NCI-H526 (cell line): ENCODE measurements at regions not wholly inside any gene's neighbourhood (a gene's known extent, or its start where the extent isn't known, plus 50 kb on each side); places are given as distances from the start of the nearest gene placed in this dataset.

Source experiments
- DNase-seq, 2 experiments: peaks; one replicate each; lab custom pipeline; 2025; lab: John Stamatoyannopoulos, UW

DNA sequence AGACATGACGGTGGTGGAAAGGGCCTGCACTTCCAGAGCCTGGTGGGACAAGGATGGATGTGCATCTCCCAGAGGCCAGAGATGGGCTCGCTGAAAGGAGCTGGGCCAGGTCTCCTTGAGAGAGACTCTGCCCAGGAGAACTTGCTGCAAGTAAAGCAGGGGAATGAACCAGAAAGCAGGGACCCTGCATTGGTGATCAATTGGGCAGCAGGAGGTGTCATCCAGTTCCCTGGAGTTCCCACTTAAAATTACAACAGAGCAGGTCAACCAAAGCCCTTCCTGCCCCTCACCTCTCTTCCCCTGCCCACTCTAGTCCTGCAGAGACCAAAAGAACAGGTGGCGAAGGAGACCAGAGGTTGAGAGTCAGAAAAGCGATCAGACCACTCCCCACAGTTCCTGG, 69.7 kb upstream of the CAB39 start:
- no peak for DNase-seq

DNA sequence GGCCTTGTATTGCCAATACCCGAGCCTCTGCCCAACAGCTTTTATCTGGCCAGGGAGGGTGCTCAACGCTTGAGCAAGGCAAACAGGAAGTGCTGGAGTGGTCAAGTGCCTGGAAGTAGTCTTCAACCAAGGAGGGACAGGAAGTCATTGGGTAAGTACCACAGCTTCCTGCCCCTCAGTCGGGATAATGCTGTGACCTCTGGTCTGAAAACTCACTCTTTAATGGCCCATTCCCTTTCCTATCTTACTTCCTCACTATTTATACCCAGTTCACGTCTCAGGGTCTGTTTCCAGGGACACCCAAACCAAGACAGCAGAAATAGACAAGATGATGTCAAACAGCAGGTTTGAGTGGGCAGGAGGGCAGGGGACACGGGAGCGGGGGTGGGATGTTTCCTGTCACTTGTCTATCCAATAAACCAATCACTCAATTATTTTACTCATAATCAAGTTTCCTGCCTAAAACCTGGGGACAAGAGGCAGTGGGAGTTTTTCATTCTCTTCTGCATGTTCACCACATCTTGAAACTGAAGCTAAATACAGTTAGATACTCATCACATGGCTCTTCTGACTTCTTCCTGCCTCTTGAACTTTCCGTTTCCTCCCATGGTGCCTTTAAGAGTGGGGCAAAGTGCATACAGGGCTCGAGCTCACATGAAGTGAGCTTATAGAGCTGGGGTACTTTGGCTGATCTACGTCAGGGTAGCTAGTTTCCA, 68.9 kb upstream of the CAB39 start:
- no peak for DNase-seq

DNA sequence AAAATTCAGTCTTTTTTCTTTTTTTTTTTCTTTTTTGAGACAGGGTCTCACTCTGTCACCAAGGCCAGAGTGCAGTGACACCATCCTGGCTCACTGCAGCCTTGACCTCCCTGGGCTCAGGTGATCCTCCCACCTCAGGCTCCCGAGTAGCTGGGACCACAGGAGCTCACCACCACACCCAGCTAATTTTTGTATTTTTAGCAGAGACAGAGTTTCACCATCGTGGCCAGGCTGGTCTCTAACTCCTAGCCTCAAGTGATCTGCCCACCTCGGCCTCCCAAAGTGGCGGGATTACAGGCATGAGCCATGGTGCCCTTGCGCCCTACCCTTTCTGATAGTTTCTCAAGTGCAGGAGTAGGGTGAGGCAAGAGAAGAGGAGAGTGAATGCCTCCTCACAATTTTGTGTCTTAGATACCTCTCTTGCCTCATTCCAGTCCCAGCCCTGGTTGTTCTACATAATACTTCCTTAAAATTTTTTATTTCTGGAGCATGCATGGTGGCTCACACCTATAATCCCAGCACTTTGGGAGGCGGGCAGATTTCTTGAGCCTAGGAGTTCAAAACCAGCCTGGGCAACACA, 68.2 kb upstream of the CAB39 start:
- DNase-seq: no peak

DNA sequence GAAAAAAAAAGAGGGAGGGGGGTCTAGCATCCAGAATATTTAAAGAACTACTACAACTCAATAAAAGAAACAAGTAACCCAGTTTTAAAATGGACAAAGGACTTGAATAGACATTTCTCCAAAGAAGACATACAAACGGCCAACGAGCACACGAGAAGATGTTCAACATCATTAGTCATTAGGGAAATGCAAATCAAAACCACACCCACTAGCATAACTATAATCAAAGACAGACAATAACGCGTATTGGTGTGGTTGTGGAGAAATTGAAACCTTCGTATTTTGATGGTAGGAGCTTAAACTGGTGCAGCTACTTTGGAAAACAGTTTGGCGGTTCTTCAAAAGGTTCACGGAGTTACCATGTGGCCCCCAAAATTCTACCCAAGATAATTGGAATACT, 64.3 kb upstream of the CAB39 start:
- DNase-seq: no peak

DNA sequence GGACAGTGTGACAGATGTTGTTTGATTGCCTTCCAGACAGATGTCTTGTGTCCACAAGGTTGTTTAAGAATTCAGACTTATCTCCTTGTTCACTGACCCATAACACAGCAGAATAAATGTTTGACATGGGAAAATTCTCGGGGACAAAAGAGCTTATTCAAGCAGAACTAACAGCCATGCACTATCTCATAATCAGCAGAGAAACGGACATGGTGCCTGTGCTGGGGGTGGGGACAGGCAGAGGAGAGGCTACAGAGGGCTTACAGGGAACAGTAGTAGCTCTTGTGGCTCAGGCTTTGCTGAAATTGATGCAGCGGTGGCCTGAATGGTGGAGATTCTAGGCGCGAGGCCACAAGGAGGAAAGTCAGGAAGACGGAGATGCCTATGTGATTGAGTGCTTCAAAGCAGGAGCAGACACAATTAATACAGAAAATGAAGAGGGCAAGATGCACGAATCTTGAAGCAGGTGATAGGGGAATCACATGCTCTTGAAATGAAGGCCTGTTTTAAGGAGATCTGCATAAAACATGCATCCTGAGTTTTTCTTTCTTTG, 62.0 kb upstream of the CAB39 start:
- peak; percentile 50 to 69 for DNase-seq

DNA sequence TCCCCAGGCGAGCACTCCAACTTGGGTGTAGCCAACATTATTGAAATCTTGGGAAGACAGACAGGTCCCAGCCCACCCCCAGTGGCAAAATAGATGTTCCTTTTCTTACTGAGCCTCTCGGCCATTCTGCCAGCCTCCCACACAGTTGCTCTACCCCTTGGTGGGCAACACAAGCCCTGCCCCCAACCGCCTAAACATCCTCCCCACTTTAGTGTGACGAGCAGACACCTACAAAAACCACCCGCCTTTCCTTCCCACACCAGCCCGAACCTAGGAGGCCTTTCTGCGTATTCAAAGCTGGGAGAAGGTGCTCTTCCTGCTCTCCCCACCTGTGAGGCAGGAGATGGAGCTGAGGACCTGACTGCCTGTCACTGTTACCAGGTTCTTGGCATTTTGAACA, 58.6 kb upstream of the CAB39 start:
- no peak for DNase-seq

DNA sequence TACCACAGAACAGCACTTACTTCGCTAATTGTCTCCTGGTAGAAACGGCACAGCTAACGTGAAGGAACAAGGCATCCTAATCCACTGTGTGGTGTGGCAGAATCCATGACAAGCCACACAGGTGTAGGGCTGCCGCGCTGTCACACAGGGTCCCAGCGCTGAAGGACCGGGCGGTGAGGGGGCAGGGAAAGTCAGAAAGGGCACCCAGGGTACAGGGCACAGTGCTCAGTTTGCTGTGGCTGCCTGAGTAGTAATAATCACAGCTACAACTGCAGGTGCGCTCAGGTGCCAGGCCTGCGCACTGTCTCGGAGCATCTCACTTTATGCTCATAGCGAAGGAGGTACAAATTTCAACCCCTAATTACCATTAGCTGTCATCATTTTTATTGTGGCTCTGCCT, 55.2 kb upstream of the CAB39 start:
- no peak for DNase-seq

DNA sequence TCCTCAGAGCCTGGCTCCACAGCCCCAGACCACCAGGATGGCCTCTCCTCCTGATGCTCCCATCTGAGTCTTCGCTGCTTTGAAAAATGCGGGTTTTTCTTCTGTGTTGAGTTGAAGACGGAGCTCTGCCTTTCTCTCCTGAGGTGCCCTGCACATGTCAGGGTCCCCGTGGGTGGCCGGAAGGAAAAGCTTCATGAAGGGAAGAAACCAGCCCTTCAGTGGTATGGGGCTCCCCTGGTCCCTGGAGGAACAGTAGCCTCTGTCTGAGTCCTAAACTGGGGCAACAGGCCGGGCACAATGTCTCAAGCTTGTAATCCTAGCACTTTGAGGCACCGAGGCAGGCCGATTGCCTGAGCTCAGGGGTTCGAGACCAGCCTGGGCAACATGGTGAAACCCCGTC, 54.7 kb upstream of the CAB39 start:
- no peak for DNase-seq

DNA sequence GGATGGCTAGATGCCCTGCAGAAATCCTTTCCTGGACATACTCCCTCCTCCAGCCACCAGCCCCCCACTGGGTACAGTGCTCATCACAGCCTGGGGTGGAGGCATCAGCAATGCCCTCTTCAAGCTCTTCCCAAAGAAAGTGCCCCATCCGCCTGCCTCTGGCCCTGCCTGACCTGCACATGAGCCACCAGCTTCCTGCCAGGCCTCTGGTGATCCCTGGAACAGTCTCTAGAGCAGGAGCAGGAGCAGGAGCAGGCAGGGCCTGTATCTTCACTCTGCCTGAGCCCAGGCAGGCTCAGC, 54.1 kb upstream of the CAB39 start:
- no peak for DNase-seq

DNA sequence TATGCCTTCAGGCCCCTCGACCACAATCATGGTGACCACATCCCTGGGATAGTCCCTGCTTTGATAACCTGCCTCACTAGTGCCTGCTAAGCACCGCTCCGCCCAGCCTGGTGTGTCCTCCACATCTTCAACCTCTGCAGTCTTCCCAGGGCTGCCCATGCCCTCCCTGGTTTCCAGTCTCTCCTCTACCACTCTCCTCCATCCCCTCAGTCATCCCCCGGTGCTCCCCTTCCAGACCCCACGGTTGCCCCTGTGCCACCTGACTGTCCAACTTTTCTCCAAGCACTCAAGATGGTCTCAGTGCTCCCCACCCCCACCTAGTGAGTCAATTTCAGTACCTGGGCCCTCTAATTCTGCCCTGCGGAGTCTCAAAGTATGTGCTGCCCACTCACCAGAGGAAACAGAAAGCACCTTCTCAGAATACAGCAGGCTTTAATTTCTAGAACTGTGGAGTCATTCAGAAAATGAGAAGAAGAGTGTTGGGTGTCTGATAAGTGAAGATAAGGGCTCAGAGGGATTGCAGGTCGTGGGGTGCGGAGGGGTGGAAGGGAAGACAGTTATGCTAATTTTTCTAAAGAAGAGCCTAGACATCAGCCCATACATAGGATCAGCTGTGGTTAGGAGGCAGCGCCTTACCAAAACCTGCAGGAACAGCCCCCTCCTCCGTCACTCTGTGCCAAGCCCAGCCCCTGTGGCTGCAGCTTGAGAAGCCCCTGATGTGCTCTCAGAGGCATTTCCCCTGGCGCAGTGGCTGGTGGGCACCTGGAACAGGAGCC, 53.6 kb upstream of the CAB39 start:
- no peak for DNase-seq

DNA sequence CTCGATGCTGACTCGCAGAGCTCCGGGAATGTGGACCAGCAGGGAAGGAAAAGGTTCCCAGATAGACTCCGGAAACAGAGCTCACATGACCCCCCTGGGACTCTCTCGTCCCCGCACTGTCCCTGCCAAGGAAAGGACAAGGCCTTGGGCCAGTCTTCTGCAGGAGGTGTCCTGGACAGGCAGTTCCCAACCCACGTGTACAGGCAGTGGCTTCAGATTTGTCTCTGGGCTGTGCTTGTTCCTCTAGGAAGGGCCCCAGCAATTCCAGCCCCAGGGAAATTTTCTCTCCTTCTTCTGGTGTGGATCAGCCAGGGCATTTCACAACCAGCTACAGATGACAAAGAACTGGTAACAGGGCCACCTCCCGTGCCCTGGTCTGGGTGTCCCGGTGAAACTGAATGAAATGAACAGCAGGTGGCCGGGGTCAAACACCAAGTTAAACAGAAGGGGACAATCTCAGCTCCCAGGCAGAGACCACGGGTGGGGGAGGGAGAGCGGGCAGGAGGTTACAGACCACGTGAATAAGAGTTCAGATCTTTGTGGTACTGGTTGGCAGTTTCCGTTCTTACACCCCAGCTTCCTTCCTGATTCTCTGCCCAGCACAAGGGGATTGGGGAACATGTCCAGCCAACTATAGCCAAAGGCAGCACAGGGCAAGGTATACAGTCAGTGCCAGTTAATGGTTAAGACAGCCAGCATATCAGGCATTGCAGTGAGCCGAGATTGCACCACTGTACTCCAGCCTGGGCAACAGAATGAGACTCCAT, 52.2 kb upstream of the CAB39 start:
- DNase-seq: no peak

DNA sequence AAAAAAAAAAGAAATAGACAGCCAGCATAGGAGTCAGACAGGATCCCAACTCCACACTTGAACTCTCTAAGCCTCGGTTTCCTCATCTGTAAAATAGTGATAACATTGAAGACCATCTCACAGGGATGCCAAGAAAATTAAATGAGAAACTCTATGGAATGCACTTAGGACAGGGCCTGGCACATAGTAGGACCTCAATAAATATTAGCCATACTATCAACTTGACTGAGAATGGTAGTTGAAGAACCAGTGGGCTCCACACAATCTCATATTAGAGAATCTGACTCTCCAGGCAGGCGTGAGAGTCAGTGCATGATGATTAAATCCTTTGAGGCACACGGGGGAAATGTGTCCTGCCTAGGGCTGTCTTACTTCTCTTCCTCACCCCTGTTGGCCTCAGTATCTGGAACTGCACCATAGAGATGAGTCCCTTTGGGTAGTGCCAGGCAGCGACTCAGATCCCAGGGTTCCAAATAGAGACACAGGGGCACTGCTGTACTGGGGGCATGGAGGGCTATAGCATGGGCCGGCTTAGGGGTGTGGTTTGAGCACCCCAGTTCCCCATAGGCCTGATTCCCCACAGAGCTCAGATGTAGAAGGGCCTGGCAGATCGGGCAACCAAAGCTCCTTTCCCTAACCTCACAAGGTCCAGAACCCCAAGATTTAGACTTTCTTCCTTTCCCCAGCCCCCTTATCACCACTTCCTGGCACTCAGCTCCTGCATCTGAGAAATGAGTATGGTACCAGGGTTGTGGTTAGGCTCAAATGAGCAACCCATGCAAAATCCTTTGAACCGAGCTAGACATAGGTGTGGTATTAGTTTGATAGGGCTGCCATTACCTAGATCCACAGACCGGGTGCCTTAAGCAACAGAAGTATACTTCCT, 51.3 kb upstream of the CAB39 start:
- no peak for DNase-seq
